A172 (cell line): ENCODE measurements at regions not wholly inside any gene's neighbourhood (a gene's known extent, or its start where the extent isn't known, plus 50 kb on each side); places are given as distances from the start of the nearest gene placed in this dataset.
"Not testable (repeated sequence)": the region's sequence is repeated elsewhere in the genome, so short reads cannot be mapped to it uniquely, and the experiment has no call there.

ENCODE experiments used
- DNase-seq: peaks from one replicate; pipeline ENCODE4 v3.0.0-alpha.2; 2015; ENCODE audit warnings: low spot score

DNA sequence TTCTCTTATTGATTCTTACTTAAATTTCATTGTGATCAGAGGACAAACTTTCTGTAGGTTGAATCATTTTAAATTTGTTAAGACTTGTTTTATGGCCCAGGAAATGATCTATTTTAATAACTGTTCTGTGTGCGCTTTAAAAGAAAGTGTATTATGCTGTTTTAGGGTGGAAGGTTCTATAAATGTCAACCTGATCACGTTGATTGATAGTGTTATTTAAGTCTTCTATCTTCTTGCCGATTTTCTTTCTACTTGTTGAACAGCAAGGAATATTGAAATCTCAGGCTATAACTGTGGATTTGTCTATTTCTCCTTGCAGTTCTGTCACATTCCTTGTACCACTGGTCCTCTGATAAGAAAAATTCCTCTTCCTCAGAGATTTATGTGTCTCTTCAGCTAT lies 112.7 kb downstream of the TANC2 start:
- DNase-seq, result no peak

DNA sequence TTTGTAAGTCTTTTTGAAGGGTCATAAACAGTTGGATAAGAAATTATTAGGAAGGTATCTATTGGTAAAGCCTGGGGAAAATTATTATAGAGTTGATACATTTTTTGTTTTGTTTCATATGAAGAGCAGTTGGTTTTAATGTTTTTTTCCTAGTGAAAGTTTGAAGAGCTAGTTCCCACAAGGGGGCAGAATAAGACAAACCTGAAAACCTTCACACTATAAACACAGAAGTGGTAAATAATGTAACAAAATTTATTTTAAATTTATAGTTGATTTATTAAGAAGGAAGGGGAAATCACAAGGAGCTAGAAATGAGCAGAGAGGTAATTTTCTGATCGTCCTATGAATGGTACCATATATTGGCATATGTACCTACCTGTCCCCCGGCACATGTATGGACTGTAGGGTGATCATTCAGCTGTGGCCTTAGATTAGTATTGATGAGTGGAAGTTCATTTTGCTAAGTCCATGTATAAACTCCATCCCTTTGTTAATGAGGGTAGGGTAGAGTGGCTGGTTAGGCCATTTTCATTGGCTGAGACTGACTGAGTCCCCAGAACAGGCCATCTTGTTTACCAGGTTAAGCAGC lies 116.3 kb downstream of the TANC2 start:
- DNase-seq, result peak; percentile 41

DNA sequence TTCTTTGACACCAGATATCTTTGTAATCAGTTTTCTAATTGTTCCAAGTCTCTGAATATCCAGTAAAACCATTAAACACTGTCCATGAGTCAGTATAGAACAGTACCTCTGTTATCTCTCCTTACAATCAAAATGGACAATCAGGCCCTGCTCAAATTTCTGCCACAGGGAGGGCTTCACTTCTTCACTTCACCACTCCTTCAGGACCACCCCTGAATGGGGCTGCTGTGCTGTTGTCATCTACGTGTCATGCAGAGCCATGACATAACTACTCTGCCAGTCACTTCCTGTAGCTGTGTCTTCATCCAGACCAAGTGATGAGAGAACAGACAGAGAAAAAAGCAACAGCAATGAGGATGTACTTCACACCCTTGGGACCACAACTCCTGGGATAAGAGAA lies 116.9 kb downstream of the TANC2 start:
- peak; percentile 27 for DNase-seq

DNA sequence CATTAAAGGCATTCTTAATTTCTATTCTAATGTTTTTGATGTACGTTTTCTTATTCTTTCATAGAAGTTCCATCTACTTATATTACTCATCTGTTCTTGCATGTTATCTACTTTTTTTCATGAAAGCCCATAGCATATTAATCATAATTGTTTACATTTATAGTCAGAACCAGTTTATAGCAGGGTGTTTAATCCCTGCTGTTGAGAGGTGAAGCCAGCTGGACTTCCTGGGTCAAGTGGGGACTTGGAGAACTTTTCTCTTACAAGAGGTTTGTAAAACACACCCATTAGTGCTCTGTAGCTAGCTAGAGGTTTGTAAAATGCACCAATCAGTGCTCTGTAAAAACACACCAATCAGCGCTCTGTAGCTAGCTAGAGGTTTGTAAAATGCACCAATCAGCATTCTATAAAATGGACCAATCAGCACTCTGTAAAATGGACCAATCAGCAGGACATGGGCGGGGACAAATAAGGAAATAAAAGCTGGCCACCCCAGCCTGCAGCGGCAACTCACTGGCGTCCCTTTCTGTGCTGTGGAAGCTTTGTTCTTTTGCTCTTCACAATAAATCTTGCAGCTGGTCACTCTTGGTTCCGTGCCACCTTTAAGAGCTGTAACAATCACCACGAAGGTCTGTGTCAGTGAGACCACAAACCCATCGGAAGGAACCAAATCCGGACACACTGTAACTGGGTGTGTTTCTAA lies 120.6 kb downstream of the TANC2 start:
- DNase-seq, result no peak

DNA sequence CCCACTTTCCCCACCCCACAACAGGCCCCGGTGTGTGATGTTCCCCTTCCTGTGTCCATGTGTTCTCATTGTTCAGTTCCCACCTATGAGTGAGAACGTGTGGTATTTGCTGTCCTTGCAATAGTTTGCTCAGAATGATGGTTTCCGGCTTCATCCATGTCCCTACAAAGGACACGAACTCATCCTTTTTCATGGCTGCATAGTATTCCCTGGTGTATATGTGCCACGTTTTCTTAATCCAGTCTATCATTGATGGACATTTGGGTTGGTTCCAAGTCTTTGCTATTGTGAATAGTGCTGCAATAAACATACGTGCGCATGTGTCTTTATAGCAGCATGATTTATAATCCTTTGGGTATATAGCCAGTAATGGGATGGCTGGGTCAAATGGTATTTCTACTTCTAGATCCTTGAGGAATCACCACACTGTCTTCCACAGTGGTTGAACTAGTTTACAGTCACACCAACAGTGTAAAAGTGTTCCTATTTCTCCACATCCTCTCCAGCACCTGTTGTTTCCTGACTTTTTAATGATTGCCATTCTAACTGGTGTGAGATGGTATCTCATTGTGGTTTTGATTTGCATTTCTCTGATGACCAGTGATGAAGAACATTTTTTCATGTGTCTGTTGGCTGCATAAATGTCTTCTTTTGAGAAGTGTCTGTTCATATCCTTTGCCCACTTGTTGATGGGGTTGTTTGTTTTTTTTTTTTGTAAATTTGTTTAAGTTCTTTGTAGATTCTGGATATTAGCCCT lies 124.5 kb downstream of the TANC2 start:
- not testable (repeated sequence) for DNase-seq

- DNase-seq, result not testable (repeated sequence)
Measured at GRCh38 chr17:63091909-63092308, 125.9 kb downstream of the TANC2 start.

DNA sequence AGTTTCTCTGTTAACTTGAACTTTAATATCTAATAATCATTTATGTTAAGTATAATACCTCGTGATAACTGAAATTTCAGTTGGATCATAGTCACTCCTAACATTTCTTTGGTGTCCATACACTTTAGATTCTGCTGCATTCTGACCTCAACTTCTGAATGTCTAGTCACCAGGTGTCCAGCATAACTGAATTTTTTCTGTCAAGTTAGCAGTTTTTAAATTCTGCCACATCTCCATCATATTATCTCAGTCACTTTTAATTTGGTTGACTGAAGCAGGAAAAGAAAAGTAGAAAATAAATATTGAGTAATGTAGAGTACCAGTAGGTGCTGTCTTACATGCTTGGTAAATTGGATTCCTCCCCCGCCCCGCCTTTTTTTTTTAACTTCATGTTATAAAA lies 128.6 kb downstream of the TANC2 start:
- no peak for DNase-seq

DNA sequence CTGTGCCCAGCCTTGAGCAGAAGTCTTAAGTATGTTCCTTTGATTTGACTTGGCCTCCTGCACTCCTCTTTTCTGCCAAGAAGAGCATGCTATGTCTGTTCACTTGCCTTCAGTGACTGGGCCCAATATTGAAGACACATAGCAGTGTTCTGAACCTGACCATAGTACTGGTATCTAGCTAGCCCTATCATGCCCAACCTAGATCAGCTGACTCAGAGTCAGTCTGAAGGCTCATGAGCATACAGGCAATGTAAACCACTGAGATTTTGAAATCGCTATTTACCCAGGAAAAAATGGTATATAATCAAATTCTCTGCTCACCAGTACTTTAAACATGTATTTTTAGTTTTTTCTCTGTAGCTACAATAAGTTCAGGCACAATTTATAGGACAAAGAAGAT lies 129.4 kb downstream of the TANC2 start:
- DNase-seq, result no peak

DNA sequence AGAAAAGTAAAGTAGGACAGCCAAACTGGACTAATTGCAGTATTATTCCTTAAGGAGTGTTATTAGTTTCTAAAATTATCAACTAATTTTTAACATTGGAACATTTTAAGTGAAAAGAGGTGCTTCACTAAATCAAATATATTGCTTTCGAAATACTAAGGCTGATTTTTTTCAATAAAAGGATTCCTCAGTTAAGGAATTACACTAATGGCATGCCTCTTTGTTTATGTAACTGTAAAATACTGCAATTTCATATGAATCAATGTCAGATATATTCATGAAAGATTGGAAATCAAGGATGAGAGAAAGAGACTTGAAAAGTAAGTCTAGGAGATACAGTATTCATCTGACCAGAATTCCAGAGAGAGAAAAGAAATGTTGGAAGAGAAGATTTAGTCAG lies 129.8 kb downstream of the TANC2 start:
- DNase-seq, result no peak

GRCh38 chr17:63096426-63096825 lies 130.4 kb downstream of the TANC2 start:
- DNase-seq, result no peak

DNA sequence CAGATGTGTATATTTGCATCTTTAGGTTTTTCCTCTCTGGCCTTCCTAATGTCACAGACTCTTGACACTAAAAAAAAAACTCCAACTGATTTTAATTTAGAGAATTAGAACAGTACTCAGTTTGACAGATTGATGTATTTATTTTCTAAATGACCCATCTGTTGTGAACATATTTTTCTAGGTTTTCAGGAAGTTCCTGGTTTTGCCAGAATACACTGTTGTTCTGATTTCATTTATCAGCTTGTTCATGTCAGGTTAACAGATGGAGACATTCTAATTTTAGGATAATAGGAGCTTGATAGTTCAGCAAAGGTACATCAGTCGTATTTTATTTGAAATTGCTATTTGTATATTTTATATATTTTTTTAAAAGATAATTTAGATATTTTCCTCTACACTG lies 133.4 kb downstream of the TANC2 start:
- DNase-seq, result no peak

DNA sequence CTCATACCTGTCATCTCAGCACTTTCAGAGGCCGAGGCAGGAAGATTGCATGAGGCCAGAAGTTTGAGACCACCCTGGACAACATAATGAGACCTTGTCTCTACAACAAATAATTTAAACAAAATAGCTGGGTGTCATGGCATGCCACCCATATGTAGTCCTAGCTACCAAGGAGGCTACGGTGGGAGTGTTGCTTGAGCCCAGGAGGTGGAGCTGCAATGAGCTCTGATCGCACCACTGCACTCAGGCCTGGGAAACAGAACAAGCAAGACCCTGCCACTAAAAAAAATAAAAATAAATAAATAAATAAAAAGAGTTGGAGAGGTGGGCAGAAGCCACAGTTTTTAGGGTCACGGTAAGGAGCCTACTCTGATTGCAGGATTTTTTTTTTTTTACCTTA lies 136.0 kb downstream of the TANC2 start:
- no peak for DNase-seq

DNA sequence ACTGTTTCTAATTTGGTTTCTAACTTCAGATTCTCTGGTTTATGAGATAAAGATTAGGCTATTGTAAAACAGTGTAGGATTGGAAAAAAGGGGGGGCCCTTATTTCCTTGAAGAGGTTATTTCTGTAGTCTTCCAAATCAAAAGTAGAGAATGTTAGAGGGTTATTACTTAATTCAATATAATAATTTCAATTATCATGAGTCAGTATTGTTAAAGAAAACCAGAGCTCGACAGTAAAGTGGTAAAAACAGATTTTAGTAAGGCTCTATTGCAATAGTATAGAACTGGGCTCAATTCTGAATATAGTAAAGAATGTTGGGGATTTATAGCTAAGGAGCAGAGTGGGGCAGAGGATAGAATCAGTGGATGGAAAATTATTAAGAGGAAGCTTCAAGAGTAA lies 140.0 kb downstream of the TANC2 start:
- DNase-seq, result no peak

DNA sequence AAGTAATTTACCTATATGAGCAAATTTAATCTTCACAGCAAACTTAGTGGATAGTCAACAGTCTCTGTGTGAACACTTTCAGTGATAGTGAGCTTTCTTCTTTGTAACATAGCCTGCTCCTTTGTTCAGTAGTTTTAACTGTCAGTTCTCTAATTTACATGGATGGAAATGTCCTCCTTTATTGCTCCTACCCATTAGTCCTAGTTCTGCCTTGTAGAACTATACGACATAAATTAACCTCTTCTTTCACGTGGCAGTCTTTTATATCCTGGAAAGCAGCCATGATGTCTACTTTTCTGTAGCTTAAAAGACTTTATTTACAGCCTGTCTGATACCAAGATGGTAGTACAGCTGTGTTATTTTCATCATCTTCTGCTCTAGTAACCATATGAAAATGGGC lies 143.6 kb downstream of the TANC2 start:
- no peak for DNase-seq

GRCh38 chr17:63113167-63113566 lies 147.1 kb downstream of the TANC2 start:
- no peak for DNase-seq

GRCh38 chr17:63116228-63116627 lies 150.2 kb downstream of the TANC2 start:
- DNase-seq, result no peak

GRCh38 chr17:63116967-63117830 lies 151.2 kb downstream of the TANC2 start:
- peak; percentile 31 for DNase-seq

DNA sequence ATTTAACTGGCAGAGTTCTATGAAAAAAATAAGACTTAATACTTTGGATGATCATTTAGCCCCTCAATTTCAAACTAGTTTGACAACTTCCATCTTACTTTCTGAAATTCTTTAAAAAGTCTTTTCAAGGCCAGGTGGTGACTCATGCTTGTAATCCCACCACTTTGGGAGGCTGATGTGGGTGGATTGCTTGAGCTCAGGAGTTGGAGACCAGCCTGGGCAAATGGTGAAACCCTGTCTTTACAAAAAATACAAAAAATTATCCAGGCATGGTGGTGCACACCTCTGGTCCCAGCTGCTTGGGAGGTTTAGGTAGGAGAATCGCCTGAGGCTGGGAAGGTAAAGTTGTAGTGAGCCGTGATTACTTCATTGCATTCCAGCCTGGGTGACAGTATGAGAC lies 154.4 kb downstream of the TANC2 start:
- no peak for DNase-seq

DNA sequence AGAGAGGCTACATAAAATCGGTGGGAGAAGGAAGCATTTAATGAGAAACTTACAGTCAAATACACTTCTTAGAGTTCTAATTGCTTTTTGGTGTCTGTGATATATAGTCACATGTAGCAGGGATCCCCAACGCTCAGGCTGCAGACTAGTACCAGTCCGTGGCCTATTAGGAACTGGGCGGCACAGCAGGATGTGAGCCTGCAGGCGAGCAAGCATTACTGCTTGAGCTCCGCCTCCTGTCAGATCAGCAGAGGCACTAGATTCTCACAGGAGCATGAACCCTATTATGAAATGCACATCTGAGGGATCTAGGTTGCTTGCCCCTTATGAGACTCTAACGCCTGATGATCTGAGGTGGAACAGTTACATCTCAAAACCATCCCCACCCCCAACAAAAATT lies 158.5 kb downstream of the TANC2 start:
- no peak for DNase-seq

- no peak for DNase-seq
Measured at GRCh38 chr17:63124958-63125357, 158.9 kb downstream of the TANC2 start.

GRCh38 chr17:63125987-63126386 lies 160.0 kb downstream of the TANC2 start:
- no peak for DNase-seq

- DNase-seq, result no peak
Measured at GRCh38 chr17:63126607-63127006, 160.6 kb downstream of the TANC2 start.
